ENCODE measurements at regions not wholly inside any gene's neighbourhood (a gene's known extent, or its start where the extent isn't known, plus 50 kb on each side); places are given as distances from the start of the nearest gene placed in this dataset.

DNA sequence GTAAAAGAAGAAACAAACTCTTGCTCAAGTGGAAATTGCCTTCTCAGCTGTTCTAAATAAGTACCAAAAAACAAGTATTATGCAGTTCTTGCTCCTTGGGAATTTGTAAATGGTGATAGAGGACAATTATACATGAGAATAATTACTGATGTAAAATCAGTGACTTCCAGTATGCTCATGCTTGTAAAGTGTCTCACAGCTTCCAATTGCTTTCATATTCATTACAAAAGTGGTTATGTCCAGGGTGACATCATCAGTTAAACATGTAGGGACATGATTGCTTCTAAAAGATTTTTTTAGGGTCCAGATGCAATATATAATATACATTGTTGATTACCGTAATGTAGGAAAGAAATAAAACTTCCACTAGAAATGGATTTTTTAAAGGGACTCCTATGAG is 122.8 kb upstream of the B3GAT2 start (continued):
- TF ChIP-seq GFI1B (tag by site-specific recombination; IDR thresholded peaks at IDR 0.05): no peak
- no peak for TF ChIP-seq ZNF16 (tag by site-specific recombination; IDR thresholded peaks at IDR 0.05; ENCODE audit: low read depth)
- TF ChIP-seq, protein P1, sequence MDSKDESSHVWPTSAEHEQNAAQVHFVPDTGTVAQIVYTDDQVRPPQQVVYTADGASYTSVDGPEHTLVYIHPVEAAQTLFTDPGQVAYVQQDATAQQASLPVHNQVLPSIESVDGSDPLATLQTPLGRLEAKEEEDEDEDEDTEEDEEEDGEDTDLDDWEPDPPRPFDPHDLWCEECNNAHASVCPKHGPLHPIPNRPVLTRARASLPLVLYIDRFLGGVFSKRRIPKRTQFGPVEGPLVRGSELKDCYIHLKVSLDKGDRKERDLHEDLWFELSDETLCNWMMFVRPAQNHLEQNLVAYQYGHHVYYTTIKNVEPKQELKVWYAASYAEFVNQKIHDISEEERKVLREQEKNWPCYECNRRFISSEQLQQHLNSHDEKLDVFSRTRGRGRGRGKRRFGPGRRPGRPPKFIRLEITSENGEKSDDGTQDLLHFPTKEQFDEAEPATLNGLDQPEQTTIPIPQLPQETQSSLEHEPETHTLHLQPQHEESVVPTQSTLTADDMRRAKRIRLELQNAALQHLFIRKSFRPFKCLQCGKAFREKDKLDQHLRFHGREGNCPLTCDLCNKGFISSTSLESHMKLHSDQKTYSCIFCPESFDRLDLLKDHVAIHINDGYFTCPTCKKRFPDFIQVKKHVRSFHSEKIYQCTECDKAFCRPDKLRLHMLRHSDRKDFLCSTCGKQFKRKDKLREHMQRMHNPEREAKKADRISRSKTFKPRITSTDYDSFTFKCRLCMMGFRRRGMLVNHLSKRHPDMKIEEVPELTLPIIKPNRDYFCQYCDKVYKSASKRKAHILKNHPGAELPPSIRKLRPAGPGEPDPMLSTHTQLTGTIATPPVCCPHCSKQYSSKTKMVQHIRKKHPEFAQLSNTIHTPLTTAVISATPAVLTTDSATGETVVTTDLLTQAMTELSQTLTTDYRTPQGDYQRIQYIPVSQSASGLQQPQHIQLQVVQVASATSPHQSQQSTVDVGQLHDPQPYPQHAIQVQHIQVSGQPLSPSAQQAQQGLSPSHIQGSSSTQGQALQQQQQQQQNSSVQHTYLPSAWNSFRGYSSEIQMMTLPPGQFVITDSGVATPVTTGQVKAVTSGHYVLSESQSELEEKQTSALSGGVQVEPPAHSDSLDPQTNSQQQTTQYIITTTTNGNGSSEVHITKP (tag by site-specific recombination; IDR thresholded peaks at IDR 0.05): 0 out of 2 replicates have a peak, but pooled peaks have one; percentile 21
- TF ChIP-seq, protein P2, sequence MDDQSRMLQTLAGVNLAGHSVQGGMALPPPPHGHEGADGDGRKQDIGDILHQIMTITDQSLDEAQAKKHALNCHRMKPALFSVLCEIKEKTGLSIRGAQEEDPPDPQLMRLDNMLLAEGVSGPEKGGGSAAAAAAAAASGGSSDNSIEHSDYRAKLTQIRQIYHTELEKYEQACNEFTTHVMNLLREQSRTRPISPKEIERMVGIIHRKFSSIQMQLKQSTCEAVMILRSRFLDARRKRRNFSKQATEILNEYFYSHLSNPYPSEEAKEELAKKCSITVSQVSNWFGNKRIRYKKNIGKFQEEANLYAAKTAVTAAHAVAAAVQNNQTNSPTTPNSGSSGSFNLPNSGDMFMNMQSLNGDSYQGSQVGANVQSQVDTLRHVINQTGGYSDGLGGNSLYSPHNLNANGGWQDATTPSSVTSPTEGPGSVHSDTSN (CRISPR knock-in tag; IDR thresholded peaks at IDR 0.05): no peak
- no peak for TF ChIP-seq ZNF426 (tag by site-specific recombination; IDR thresholded peaks at IDR 0.05)
- no peak for TF ChIP-seq ZNF473 (tag by site-specific recombination; IDR thresholded peaks at IDR 0.05)
- TF ChIP-seq, protein P3, sequence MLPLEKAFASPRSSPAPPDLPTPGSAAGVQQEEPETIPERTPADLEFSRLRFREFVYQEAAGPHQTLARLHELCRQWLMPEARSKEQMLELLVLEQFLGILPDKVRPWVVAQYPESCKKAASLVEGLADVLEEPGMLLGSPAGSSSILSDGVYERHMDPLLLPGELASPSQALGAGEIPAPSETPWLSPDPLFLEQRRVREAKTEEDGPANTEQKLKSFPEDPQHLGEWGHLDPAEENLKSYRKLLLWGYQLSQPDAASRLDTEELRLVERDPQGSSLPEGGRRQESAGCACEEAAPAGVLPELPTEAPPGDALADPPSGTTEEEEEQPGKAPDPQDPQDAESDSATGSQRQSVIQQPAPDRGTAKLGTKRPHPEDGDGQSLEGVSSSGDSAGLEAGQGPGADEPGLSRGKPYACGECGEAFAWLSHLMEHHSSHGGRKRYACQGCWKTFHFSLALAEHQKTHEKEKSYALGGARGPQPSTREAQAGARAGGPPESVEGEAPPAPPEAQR (tag by site-specific recombination; IDR thresholded peaks at IDR 0.05): no peak
- TF ChIP-seq ZSCAN16 (tag by site-specific recombination; IDR thresholded peaks at IDR 0.05): no peak
- TF ChIP-seq ZNF777 (tag by site-specific recombination; IDR thresholded peaks at IDR 0.05; ENCODE audit: borderline replicate concordance): no peak
- no peak for TF ChIP-seq ZNF157 (tag by site-specific recombination; IDR thresholded peaks at IDR 0.05)
- no peak for TF ChIP-seq ZNF274 (IDR thresholded peaks at IDR 0.05; ENCODE audit: low read length)
- TF ChIP-seq ZNF274 (tag by site-specific recombination; IDR thresholded peaks at IDR 0.05; ENCODE audit: borderline replicate concordance): no peak
- TF ChIP-seq, protein P4, sequence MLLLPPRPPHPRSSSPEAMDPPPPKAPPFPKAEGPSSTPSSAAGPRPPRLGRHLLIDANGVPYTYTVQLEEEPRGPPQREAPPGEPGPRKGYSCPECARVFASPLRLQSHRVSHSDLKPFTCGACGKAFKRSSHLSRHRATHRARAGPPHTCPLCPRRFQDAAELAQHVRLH (tag by site-specific recombination; IDR thresholded peaks at IDR 0.05): no peak
- TF ChIP-seq, protein P5, sequence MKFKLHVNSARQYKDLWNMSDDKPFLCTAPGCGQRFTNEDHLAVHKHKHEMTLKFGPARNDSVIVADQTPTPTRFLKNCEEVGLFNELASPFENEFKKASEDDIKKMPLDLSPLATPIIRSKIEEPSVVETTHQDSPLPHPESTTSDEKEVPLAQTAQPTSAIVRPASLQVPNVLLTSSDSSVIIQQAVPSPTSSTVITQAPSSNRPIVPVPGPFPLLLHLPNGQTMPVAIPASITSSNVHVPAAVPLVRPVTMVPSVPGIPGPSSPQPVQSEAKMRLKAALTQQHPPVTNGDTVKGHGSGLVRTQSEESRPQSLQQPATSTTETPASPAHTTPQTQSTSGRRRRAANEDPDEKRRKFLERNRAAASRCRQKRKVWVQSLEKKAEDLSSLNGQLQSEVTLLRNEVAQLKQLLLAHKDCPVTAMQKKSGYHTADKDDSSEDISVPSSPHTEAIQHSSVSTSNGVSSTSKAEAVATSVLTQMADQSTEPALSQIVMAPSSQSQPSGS (tag by site-specific recombination; IDR thresholded peaks at IDR 0.05; ENCODE audit: low read depth): peak; percentile 76
- 0 out of 2 replicates have a peak, but pooled peaks have one; percentile 12 for TF ChIP-seq SP7 (tag by site-specific recombination; IDR thresholded peaks at IDR 0.05)
- TF ChIP-seq, protein P6, sequence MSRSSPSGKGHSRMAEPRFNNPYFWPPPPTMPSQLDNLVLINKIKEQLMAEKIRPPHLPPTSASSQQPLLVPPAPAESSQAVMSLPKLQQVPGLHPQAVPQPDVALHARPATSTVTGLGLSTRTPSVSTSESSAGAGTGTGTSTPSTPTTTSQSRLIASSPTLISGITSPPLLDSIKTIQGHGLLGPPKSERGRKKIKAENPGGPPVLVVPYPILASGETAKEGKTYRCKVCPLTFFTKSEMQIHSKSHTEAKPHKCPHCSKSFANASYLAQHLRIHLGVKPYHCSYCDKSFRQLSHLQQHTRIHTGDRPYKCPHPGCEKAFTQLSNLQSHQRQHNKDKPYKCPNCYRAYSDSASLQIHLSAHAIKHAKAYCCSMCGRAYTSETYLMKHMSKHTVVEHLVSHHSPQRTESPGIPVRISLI (tag by site-specific recombination; IDR thresholded peaks at IDR 0.05): peak; percentile 66
- 0 out of 2 replicates have a peak, but pooled peaks have one; percentile 24 for TF ChIP-seq KLF8 (tag by site-specific recombination; IDR thresholded peaks at IDR 0.05)
- no peak for TF ChIP-seq ZNF169 (tag by site-specific recombination; IDR thresholded peaks at IDR 0.05)
- TF ChIP-seq, protein P7, sequence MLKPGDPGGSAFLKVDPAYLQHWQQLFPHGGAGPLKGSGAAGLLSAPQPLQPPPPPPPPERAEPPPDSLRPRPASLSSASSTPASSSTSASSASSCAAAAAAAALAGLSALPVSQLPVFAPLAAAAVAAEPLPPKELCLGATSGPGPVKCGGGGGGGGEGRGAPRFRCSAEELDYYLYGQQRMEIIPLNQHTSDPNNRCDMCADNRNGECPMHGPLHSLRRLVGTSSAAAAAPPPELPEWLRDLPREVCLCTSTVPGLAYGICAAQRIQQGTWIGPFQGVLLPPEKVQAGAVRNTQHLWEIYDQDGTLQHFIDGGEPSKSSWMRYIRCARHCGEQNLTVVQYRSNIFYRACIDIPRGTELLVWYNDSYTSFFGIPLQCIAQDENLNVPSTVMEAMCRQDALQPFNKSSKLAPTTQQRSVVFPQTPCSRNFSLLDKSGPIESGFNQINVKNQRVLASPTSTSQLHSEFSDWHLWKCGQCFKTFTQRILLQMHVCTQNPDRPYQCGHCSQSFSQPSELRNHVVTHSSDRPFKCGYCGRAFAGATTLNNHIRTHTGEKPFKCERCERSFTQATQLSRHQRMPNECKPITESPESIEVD (tag by site-specific recombination; IDR thresholded peaks at IDR 0.05): peak; percentile 37; the same call in 1 of the 2 replicates
- no peak for TF ChIP-seq ZNF791 (tag by site-specific recombination; IDR thresholded peaks at IDR 0.05)
- TF ChIP-seq ZNF37A (tag by site-specific recombination; IDR thresholded peaks at IDR 0.05): no peak
- TF ChIP-seq ZNF366 (tag by site-specific recombination; conservative IDR thresholded peaks at IDR 0.05): peak; percentile 26; the same call in 1 of the 2 replicates
- TF ChIP-seq, protein P8, sequence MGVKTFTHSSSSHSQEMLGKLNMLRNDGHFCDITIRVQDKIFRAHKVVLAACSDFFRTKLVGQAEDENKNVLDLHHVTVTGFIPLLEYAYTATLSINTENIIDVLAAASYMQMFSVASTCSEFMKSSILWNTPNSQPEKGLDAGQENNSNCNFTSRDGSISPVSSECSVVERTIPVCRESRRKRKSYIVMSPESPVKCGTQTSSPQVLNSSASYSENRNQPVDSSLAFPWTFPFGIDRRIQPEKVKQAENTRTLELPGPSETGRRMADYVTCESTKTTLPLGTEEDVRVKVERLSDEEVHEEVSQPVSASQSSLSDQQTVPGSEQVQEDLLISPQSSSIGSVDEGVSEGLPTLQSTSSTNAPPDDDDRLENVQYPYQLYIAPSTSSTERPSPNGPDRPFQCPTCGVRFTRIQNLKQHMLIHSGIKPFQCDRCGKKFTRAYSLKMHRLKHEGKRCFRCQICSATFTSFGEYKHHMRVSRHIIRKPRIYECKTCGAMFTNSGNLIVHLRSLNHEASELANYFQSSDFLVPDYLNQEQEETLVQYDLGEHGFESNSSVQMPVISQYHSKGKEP (tag by site-specific recombination; IDR thresholded peaks at IDR 0.05): no peak
- TF ChIP-seq, protein P9, sequence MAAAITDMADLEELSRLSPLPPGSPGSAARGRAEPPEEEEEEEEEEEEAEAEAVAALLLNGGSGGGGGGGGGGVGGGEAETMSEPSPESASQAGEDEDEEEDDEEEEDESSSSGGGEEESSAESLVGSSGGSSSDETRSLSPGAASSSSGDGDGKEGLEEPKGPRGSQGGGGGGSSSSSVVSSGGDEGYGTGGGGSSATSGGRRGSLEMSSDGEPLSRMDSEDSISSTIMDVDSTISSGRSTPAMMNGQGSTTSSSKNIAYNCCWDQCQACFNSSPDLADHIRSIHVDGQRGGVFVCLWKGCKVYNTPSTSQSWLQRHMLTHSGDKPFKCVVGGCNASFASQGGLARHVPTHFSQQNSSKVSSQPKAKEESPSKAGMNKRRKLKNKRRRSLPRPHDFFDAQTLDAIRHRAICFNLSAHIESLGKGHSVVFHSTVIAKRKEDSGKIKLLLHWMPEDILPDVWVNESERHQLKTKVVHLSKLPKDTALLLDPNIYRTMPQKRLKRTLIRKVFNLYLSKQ (tag by site-specific recombination; IDR thresholded peaks at IDR 0.05; ENCODE audit: borderline replicate concordance): no peak
- TF ChIP-seq IKZF3 (tag by site-specific recombination; IDR thresholded peaks at IDR 0.05): no peak
- TF ChIP-seq GLI4 (tag by site-specific recombination; IDR thresholded peaks at IDR 0.05): no peak

All from HEK293 (cell line).